ENCODE measurements at regions not wholly inside any gene's neighbourhood (a gene's known extent, or its start where the extent isn't known, plus 50 kb on each side); places are given as distances from the start of the nearest gene placed in this dataset.

DNA sequence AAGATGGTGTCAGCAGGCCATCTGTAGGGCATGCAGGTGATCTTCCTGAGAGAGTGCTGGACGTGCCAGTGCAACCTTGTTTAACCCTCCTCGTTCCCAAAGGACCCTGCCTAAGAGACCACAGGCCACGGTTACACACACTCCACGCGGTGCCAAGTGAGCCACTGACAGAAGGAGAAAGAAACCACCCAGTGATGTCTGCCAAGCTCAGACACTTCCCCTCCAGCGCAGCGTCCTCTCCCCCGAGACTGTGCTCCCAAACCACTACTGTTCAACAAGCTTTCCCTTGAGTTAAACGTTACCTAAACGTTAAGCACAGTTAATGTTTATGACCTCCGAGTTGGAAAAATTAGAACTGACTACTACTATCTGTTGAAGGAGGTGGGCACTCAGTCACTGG lies 119.1 kb upstream of the NCK2 start:
- Histone ChIP-seq H3K27ac (ENCODE audit: low read length) (no peak overlapping the region), H4K20me1 (ENCODE audit: low read length) (no peaks in the 10 kb centered on the region), H3K9ac (ENCODE audit: low read length) (no peak overlapping the region), H3K27me3 (ENCODE audit: low read length) (peaks cover under 1% of the 10 kb centered on the region; the same call in 1 of the 2 replicates), H2AFZ (ENCODE audit: low read length) (no peak overlapping the region), H3K4me1 (ENCODE audit: insufficient read depth, low read length) (peaks cover 9% of the 10 kb centered on the region; the same call in 1 of the 2 replicates), H3K9me3 (ENCODE audit: low read length) (no peaks in the 10 kb centered on the region), H3K4me2 (ENCODE audit: low read length) (no peak overlapping the region), H3F3A (ENCODE audit: low read length, unreplicated experiment) (no peaks in the 10 kb centered on the region), H3K36me3 (ENCODE audit: low read depth, low read length) (no peaks in the 10 kb centered on the region), H3K9me2 (replicated peaks; ENCODE audit: low read length) (no peaks in the 10 kb centered on the region), H3K79me2 (ENCODE audit: low read length) (no peaks in the 10 kb centered on the region), H3K4me3 (ENCODE audit: low read length) (no peak overlapping the region)
- POLR2A ChIA-PET (ENCODE audit: unreplicated experiment) = no interaction called here
- TF ChIP-seq EZH2 (IDR thresholded peaks at IDR 0.05; ENCODE audit: low read length, unreplicated experiment) (no peak), EZH2phosphoT487 (IDR thresholded peaks at IDR 0.05; ENCODE audit: borderline replicate concordance, low read length) (no peak)
- TF ChIP-seq, protein P1, sequence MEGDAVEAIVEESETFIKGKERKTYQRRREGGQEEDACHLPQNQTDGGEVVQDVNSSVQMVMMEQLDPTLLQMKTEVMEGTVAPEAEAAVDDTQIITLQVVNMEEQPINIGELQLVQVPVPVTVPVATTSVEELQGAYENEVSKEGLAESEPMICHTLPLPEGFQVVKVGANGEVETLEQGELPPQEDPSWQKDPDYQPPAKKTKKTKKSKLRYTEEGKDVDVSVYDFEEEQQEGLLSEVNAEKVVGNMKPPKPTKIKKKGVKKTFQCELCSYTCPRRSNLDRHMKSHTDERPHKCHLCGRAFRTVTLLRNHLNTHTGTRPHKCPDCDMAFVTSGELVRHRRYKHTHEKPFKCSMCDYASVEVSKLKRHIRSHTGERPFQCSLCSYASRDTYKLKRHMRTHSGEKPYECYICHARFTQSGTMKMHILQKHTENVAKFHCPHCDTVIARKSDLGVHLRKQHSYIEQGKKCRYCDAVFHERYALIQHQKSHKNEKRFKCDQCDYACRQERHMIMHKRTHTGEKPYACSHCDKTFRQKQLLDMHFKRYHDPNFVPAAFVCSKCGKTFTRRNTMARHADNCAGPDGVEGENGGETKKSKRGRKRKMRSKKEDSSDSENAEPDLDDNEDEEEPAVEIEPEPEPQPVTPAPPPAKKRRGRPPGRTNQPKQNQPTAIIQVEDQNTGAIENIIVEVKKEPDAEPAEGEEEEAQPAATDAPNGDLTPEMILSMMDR (conservative IDR thresholded peaks at IDR 0.05; ENCODE audit: low read depth, low read length) = no peak
- CTCF ChIA-PET = no interaction called here
- BruUV-seq (replicated peaks) = no TSS peak
- intact Hi-C loops (cut with micrococcal nuclease) = loop anchor here (5.0 kb wide), 1 partner anchor 117 kb away; the partner anchor contains the start of gene NCK2
- ATAC-seq = no peak
- no peak for DNase-seq

DNA sequence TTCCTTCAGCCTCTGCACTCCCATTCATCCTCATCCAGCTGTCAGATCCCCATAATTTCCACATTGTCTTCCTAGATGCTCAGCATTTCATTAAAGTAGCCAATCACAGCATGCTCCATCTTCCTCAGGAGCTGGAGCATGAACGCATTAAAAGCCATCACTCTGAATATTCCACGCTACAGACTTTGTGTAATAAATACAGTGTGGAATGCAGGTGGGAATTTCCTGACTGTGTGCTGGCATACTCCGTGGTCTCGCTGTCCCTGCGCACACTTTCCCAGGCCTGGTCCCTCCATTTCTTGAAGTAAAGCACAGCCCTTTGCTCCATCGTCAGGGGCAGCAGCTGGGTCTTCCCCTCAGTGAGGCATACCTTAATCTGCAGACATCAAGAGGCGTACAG lies 123.7 kb upstream of the NCK2 start:
- BruUV-seq (replicated peaks) = no TSS peak
- Histone ChIP-seq H2AFZ (ENCODE audit: low read length) (no peak overlapping the region), H3K79me2 (ENCODE audit: low read length) (no peaks in the 10 kb centered on the region), H3K4me1 (ENCODE audit: insufficient read depth, low read length) (peaks cover 14% of the 10 kb centered on the region), H4K20me1 (ENCODE audit: low read length) (no peaks in the 10 kb centered on the region), H3K36me3 (ENCODE audit: low read depth, low read length) (no peaks in the 10 kb centered on the region), H3K9me3 (ENCODE audit: low read length) (no peaks in the 10 kb centered on the region), H3K4me2 (ENCODE audit: low read length) (no peak overlapping the region), H3K4me3 (ENCODE audit: low read length) (no peak overlapping the region), H3K9ac (ENCODE audit: low read length) (no peak overlapping the region), H3K9me2 (replicated peaks; ENCODE audit: low read length) (no peaks in the 10 kb centered on the region), H3K27ac (ENCODE audit: low read length) (no peak overlapping the region), H3K27me3 (ENCODE audit: low read length) (no peaks in the 10 kb centered on the region), H3F3A (ENCODE audit: low read length, unreplicated experiment) (no peaks in the 10 kb centered on the region)
- no peak for ATAC-seq
- no peak for DNase-seq
- TF ChIP-seq EZH2phosphoT487 (IDR thresholded peaks at IDR 0.05; ENCODE audit: borderline replicate concordance, low read length) = no peak
- TF ChIP-seq, protein P1 (conservative IDR thresholded peaks at IDR 0.05; ENCODE audit: low read depth, low read length) = no peak
- TF ChIP-seq EZH2 (IDR thresholded peaks at IDR 0.05; ENCODE audit: low read length, unreplicated experiment) = no peak
- intact Hi-C loops (cut with micrococcal nuclease) = no loop called here
- POLR2A ChIA-PET (ENCODE audit: unreplicated experiment) = no interaction called here
- CTCF ChIA-PET = no interaction called here

GRCh38 chr2:105618351-105618659 lies 126.4 kb upstream of the NCK2 start:
- CTCF ChIA-PET = no interaction called here
- ATAC-seq = peak; percentile 11; the same call in 1 of the 2 replicates
- BruUV-seq (replicated peaks) = no TSS peak

More at GRCh38 chr2:105618351-105618659, 126.4 kb upstream of the NCK2 start:
- Histone ChIP-seq H3K36me3 (ENCODE audit: low read depth, low read length) (no peaks in the 10 kb centered on the region), H3K4me2 (ENCODE audit: low read length) (peak overlapping the region; percentile 38; the same call in 1 of the 2 replicates), H2AFZ (ENCODE audit: low read length) (no peak overlapping the region), H3K9ac (ENCODE audit: low read length) (no peak overlapping the region; the same call in 1 of the 2 replicates), H3F3A (ENCODE audit: low read length, unreplicated experiment) (no peaks in the 10 kb centered on the region), H3K9me3 (ENCODE audit: low read length) (no peaks in the 10 kb centered on the region), H3K4me1 (ENCODE audit: insufficient read depth, low read length) (peaks cover 14% of the 10 kb centered on the region), H3K79me2 (ENCODE audit: low read length) (no peaks in the 10 kb centered on the region), H3K4me3 (ENCODE audit: low read length) (no peak overlapping the region), H3K27me3 (ENCODE audit: low read length) (no peaks in the 10 kb centered on the region), H4K20me1 (ENCODE audit: low read length) (no peaks in the 10 kb centered on the region), H3K27ac (ENCODE audit: low read length) (peak overlapping the region; percentile 30), H3K9me2 (replicated peaks; ENCODE audit: low read length) (no peaks in the 10 kb centered on the region)
- POLR2A ChIA-PET (ENCODE audit: unreplicated experiment) = no interaction called here
- TF ChIP-seq EZH2 (IDR thresholded peaks at IDR 0.05; ENCODE audit: low read length, unreplicated experiment) = no peak
- TF ChIP-seq, protein P1 (conservative IDR thresholded peaks at IDR 0.05; ENCODE audit: low read depth, low read length) = no peak
- no peak for TF ChIP-seq EZH2phosphoT487 (IDR thresholded peaks at IDR 0.05; ENCODE audit: borderline replicate concordance, low read length)
- intact Hi-C loops (cut with micrococcal nuclease) = no loop called here
- no peak for DNase-seq

All from PC-3 (cell line).